Activated T-cell treated with anti-CD3 and anti-CD28 coated beads for 1 hour (primary cell): ENCODE measurements at regions not wholly inside any gene's neighbourhood (a gene's known extent, or its start where the extent isn't known, plus 50 kb on each side); places are given as distances from the start of the nearest gene placed in this dataset.

Experiments used
- DNase-seq: peaks from one replicate; pipeline ENCODE4 v3.0.0-alpha.2; 2020; ENCODE audit warnings: low read depth

- no peak for DNase-seq
Observed at GRCh38 chr6:4189249-4189648, 53.9 kb upstream of the ECI2 start.

- no peak for DNase-seq
Observed at GRCh38 chr6:4188801-4189200, 53.4 kb upstream of the ECI2 start.

GRCh38 chr6:4187480-4187879 is 52.1 kb upstream of the ECI2 start:
- DNase-seq, result no peak

GRCh38 chr6:4186385-4186784 is 51.0 kb upstream of the ECI2 start:
- DNase-seq, result no peak

GRCh38 chr6:4185846-4186245 is 50.5 kb upstream of the ECI2 start:
- no peak for DNase-seq

GRCh38 chr6:4185419-4185818 is 50.0 kb upstream of the ECI2 start:
- DNase-seq, result no peak
